Activated CD4-positive, alpha-beta T cell treated with anti-CD3 and anti-CD28 coated beads, Interleukin-2, amount 50 U/mL, for 24 hours (primary cell): ENCODE measurements at regions not wholly inside any gene's neighbourhood (a gene's known extent, or its start where the extent isn't known, plus 50 kb on each side); places are given as distances from the start of the nearest gene placed in this dataset.
"Not testable (repeated sequence)": the region's sequence is repeated elsewhere in the genome, so short reads cannot be mapped to it uniquely, and the experiment has no call there.

Source experiments
- DNase-seq, 2 donors: peaks; one replicate each; pipeline ENCODE4 v3.0.0-alpha.2; 2020; ENCODE audit warnings: low read depth in 1 of 2, low spot score in 1 of 2

DNA sequence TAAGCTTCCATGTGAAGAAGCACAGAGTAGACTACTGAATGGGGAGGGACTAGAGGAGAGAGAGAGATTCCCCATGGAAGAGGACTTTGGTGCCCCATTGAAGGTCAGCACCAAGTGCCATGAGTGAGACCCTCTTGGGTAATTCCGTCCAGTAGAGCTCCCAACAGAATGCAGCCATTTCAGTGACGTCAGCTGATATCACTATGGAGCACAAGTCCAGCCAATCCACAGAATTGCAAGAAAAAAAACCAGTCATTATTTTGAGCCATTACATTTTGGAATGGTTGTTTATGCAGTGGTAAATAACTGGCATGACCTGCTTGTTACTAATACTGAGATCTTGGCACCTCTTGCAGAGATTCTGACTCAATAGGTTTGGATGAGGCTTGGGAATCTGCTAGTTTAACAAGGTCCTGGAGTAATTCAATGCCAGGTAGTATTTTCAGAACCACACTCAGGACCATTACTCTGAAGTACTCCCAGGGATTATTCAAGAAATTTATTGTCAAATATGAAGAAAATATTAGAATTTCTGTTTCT is 52.6 kb upstream of the SP8 start:
- no peak for DNase-seq

DNA sequence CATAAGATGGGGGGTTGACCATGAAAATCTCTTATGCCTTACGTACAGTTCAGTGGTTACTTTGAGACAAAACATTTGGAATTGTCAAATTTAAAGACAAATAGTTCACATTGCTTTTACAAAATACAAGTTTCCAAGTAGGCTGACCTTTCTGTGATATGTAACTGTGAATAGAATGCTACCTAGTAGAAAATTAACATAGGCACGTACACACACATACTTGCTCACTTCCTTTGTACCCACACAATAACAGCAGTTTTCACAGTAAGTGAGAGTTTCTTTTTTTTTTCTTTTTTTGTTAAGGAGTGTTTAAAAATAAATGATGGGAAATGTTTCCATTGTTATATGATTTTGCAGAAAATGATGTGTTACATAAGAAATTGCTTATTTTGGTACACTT is 53.3 kb upstream of the SP8 start:
- no peak for DNase-seq

DNA sequence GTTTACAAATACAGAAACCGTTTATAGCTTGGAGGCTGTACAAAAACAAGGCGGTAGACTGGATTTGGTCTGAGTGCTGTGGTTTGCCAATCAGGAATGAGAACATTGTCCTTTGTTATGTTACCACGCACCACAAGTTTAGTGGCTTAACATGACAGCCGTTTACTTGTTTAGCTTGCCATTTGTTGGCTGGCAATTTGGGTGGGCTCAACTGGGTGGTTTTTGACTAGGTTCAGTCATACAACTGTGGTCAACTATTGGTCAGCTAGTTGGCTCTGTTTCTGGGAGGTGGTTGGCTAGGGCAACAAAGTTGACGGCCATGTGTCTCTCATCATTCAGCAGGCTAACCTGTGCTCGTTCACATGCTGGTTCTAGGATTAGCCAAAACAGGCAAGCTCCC is 60.1 kb upstream of the SP8 start:
- DNase-seq: no peak

DNA sequence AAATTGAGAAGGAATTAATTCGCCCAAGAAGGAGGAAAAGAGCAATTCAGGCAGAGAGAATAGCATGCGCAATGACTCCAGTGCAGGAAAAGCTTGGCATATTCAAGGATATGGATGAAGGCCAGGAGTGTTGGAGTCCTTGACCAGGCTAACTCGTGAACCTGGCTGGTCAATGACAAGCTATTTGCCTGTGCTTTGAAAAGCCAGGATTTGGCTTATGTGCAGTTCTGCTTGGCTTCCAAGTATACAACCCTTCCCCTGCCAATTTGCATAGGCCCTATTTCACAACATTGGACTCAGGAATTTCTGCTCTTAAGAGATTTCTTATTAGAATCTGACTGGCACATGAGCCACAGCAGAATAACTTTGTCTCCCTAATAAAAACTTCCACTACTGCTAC is 72.3 kb upstream of the SP8 start:
- DNase-seq: no peak

DNA sequence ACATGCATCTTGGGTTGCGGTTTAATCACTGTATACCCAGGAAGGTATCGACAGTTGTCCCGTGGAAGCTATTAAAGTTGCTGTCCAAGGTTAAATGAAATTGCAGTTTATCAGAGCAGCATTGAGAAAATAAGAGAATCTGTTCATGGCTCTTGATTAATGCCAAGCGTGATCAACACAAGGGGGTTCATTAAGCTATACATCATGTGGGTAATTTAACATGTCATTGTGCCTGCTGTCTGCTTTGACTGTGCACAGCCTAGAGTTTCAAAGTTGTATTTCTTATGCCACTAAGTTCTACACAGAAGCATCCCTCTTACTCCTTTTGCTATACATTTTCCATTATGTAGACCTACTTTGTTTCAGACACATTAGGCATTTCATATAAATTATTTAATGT is 74.8 kb upstream of the SP8 start:
- no peak for DNase-seq

DNA sequence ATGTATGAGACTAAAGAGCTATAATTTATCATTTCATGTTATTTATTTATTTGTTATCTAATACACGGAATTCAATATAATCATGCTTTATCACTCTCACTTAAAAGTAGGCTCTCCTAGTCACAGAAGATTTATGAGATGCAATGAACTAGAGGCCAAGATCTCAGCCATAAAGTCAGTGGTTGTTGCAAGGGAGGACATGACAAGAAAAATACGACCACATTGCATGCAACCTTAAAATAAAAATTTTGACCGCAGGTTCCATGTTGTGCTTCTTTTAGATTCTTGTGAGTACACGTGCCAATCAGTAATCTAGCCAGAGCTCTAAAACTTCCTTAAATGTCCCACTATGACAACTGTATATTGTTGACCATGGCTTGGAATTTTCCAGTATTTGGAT is 75.9 kb upstream of the SP8 start:
- DNase-seq: no peak

DNA sequence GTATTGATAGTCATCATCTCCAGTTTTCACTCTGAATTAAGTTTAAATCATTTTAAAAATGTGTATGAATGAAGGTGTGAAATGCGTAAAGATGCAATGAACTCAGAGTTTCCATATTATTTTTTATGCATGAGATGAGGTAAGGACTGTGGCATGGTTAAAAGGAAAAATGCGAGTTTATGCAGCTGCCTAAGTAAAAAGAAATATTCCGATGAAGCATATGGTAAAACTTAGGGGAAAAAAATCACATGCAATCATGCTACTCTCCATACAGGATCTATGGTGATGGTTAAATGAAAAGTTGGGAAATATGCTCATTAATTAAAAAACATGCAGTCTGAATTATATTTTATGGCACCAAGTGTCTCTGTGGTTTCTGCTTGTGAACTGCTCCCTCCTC is 77.5 kb upstream of the SP8 start:
- DNase-seq: no peak

DNA sequence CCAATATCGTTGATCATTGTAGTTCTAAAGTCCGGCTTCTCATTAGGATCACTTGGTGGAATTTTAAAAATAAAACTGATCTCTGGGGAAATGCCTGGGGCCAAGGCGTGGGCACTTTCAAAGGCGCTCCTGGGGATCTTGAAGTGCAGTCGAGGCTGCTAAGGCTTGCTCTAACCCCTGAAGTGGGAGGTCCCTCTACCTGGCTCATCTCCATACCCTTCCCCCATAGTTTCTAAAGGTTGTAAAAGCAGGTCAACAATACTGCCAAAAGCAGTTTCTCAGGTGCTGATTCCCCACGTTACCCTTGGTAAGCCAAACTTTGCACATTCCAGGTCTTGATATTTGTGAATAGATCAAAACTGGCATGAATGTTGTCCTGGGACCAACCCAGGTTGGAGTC is 79.0 kb upstream of the SP8 start:
- DNase-seq: no peak

DNA sequence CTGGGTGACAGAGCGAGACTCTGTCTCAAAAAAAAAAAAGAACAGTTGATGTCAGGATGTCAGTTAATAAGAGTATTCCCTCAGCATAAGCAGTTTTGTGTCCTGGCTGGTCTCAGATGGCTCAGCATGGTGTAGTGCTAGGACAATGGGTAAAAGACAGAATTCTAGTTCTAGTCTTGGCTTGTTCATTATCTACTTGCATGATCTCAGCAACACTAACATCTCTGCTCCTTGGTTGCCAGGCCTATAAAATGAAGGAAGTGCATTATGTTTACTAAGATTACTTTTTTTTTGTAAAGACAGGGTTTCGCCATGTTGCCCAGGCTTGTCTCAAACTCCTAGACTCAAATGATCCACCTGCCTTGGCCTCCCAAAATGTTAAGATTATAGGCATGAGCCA is 84.3 kb upstream of the SP8 start:
- no peak for DNase-seq

DNA sequence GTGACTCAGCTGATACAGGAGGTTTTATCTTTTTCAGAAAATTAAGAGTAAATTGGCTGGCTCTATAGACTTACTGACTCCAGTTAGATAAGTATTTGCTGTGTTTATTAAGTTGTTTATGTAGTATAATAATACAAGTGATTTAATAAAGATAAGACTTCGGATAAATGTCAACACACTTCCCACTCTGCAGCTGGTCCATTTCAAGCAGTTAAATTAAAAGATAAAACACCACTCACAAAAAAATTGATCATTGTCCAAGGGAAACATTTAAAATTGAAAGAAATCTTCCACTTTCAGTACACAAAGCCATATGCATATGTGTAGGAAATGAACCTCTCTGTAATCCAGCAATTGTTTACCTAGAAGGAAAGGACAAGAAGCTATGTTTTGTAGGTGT is 106.1 kb upstream of the SP8 start:
- no peak for DNase-seq

DNA sequence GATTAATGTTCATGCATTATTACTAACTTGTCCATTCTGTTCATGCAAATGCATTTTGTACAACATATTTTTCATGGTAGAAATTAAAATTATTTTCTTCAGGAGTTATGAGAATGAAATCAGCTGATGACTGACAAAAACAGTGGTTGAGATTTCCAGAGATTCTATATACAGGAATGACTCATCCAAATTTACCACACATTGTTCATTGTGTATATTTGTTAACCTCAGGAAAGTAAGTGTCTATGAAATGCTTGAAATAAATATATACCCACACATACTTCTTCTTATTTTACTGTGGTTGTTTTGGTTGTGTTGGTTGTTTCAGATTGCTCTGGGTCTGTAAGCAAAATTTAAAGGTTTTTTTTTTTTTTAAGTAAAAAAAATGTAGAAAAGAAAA is 108.1 kb upstream of the SP8 start:
- DNase-seq: no peak

DNA sequence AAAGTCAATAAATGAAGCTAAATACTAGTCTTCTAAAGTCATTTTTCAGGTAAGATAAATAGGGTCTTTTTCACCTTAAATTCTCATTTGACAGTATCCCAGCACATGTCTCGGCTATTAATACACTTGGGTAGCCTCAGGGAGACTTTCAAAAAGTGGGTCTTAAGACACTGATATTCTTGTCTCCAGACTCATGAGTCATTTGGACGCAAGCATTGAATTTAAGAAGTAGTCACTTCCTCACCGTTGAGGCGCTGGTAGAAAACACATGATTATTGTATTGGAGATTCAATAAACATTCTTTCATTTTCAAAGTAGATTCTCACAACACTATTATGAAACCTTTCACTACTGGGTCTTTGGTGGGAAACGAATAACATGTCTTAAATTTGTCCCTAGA is 108.9 kb upstream of the SP8 start:
- no peak for DNase-seq

DNA sequence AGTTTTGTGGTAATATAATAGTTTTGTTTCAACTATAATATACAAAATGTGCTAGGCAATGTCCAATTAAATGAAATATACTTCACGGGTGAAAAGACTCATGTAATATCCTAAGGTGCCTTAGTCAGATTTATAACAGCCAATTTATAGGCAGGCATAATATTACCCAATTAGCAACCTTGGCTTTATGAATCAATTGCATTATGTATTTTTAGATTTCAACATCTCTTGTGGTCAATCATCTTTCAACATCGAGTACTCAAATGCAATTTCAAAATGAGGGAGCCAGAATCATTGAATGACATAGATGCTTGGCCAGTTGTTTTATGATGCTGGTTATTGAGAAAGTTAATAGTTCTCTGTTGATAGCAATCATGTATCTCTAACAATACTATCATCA is 110.3 kb upstream of the SP8 start:
- no peak for DNase-seq

DNA sequence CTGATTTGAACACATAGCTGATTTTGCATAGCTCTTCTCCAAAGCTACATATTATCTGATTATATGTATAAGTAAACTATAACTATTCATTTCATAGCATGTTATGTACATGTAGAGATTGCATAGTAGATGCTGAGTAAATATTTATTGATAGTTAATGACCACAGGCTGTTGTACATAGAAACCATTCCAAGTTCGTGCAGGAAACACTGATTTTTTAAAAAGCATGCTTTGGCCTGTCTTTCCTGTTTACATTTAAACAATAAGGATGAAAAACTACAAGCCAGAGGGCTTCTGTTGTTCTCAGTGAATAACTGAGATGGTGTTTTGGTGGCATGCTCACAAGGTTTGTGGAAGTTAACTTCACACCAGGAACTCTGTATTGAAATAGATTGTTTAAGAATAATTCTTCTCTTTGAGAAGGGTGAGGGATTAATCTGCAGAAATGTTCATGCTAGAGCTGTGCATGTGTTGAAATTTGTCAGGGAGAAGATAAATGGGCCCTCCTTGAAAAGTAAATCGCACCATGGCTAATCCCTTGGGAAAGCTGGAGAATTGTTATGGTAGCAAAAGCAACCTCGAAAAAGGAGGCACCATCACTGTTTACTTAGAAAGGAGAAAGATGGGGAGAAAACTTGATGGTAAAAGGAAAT is 120.2 kb upstream of the SP8 start:
- no peak for DNase-seq

DNA sequence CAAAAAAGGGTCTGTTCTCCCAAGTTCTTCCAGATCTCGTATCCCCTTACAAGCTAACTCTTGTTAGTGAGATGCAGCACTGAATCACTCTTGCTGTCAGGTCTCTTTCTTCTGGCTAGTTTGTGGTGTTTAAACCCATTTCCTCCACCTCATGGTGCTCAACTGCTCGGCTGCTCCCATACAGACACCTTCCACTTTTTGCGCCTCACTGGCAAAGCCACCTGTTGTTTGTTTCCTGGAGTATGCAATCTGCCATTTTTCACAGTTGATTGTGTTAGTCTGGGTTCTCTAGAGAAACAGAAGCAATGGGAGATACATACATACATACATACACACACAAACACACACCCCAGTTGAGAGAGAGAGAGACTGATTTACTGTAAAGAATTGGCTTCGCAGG is 124.4 kb upstream of the SP8 start:
- no peak for DNase-seq

DNA sequence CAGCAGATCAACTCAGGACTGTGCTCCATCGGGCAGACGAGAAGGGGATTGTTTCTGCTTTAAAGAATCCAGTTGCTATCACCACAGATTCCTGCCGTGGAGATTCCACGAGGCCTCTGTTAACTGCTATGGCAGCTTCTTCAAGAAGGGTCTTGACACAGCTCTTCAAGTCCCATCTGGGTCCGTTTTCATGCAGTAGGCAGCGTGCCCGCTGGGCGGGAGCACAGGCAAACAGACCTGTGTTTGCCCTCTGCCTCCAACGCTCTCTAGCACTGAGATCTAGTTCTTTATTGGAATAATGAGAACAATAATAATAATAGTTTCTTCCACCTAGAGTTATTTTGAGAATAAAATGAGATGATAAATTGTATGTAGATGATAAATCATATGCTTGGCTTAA is 127.2 kb upstream of the SP8 start:
- no peak for DNase-seq

DNA sequence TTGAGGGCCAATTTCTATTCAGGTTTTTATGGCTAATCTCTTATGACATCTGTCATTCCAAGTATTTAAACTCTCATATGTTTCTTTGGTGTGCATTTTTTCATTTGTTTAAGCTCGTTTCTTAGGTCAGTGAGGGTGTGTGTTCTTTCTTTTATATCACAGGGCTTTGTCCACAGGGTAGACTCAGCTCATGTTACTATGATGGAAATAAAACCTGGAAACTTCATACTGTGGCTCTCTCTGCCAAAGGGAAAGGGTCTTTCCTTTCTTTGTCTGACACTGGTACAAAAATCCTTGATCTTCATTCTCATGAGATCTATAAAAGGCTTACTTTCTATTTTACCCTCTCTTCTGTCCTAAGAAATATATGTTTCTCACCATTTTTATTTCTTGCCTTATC is 129.6 kb upstream of the SP8 start:
- no peak for DNase-seq

DNA sequence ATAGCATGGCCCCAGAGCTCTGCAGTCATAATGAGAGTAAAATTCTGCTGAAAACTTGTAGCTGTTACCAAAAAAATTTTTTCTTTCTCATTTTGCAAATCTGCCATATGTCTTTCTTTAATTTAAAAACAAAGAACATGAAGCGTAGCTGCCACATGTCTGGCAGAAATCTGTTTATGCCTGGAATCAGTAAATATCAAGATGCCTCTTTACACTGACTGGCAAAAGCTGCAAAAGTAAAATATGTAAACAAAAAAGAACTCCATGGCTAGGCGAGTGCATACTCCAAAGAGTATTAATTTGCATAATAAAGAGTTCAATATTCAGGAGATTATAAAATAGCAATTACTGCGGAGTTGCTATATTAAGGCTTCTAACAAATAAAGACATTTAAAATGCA is 130.9 kb upstream of the SP8 start:
- no peak for DNase-seq

DNA sequence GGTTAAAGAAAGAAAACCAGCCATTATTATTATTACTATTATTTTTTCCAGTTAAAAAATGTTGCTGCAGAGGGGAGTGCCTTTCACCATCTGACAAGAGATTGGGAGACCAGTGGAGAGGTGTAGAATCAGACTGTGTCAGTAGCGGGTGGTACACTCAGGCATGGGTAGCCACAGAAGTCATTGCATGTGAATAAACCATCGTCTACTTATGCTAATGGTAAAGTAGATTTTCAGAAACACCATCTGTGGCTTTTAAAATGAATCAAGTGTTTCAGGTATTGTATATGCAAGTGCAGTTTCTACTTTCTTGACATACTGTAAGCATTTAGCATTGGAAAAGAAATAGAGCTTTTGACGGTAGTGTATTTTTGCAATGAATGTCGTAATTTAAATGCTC is 131.5 kb upstream of the SP8 start:
- no peak for DNase-seq

DNA sequence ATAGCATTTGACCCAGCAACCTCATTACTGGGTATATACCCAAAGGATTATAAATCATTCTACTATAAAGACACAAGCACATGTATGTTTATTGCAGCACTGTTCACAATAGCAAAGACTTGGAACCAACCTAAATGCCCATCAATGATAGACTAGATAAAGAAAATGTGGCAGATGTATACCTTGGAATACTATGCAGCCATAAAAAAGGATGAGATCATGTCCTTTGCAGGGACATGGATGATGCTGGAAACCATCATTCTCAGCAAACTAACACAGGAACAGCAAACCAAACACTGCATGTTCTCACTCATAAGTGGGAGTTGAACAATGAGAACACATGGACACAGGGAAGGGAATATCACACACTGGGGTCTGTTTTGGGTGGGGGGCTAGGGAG is 140.5 kb upstream of the SP8 start:
- not testable (repeated sequence) for DNase-seq

DNA sequence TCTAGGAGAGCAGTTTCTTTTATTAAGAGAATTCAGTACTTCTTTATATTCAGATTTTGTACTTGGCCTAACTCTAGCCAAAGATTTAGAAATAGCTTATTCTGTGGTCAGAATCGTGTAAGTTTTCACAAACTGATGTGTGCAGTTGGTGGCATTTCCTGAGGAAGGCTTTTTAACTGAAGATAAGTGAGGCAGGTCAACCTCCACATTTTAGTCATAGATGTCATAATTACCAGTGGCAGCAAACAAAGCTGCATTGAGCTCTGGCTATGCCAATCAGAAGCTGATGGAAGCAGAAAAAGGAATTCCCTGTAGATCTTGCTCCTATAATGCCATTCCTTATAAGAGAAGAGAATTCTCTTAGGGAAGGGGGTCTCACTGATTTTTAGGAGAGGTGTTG is 141.3 kb upstream of the SP8 start:
- no peak for DNase-seq

DNA sequence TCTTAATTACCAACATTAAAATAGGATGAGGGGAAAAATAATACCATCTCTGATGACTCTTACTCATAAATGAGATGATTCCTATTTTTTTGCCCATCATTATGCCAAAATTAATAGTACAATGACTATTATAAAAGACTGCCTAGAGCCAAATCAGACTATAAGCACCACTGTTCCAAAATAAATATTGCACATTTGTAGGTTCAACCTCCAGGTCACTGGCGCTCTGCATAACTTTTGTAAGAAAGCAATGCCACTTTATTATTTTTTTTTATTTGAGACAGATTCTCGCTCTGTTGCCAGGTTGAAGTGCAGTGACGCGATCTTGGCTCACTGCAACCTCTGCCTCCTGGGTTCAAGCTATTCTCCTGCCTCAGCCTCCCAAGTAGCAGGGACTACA is 142.5 kb upstream of the SP8 start:
- no peak for DNase-seq

DNA sequence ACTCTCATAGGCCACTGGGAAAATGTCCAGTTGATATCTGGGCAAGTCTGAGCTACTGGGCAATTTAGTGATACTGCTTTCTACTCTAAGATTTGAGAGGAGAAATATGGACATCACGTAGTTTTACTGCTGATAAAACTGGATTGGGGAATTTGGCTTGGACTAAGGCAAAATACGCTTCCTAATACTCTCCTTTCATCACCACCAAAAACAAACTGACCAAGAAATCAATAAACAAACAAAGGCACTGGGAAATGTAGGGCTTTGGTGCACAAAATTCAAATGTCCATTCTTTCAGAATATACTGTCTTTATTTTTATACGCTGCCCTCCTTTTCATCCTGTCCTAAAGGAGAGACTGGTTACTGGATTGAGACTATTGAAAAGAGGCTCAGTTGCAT is 145.1 kb upstream of the SP8 start:
- DNase-seq: no peak
